ENCODE measurements at regions not wholly inside any gene's neighbourhood (a gene's known extent, or its start where the extent isn't known, plus 50 kb on each side); places are given as distances from the start of the nearest gene placed in this dataset.
"Not testable (repeated sequence)": the region's sequence is repeated elsewhere in the genome, so short reads cannot be mapped to it uniquely, and the experiment has no call there.

DNA sequence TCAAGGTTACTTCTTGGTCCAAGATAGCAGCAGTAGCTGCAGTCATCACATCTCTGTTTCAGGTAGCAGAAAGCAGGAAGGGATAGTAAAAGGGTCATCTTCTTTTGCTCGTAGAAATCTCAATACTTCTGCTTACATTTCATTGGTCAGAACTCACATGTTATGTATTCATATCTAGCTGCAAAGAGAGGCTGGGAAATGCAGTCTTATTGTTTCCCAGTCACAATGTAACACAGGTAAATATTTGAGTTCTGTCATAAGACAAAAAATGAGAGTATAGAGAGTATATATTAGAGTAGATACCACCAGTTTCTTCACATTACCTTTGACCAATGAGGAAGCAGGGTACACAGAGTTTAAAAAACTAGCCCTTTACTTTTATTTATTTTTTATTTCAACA, 132.4 kb upstream of the ITGA6 start:
- no peak for DNase-seq

DNA sequence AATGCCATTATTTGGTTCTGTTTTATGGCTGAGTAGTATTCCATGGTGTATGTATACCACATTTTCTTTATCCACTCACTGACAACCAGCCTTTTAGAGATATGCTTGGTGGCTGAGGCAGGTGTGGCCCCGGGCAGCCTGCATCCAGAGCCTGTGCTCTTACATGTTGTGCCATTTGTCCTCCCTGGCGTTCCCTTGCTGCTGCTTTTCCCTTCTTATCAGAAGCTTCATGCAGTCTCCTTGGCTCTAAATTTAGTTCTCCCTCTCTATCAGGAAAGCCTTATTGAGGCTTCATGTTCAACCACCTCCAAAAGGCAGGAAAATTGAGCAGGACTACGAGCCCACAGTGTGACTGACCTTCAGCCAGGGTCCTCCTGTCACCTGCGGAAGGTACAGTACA, 131.7 kb upstream of the ITGA6 start:
- no peak for DNase-seq

GRCh38 chr2:172296267-172297046, 130.9 kb upstream of the ITGA6 start:
- no peak for DNase-seq

- DNase-seq: no peak
These were observed 129.9 kb upstream of the ITGA6 start for GRCh38 chr2:172297531-172297930.

DNA sequence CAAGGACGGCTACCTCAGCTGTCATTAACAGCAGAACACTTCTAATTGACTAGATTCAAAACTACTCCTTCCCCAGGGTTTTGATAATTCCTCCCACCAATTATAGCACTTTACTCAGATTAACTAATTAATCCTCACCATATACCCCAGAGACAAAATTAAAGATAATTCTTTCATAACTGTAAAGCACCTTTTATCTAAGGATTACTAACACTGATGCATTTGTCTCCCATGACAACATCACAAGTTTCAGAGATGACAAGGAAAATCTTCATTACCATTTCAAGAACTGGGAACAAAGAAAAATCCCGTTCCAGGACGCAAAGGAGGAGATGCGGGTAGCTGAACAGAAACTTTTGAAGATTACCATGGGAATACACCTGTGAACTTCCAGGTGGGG, 129.4 kb upstream of the ITGA6 start:
- DNase-seq: no peak

DNA sequence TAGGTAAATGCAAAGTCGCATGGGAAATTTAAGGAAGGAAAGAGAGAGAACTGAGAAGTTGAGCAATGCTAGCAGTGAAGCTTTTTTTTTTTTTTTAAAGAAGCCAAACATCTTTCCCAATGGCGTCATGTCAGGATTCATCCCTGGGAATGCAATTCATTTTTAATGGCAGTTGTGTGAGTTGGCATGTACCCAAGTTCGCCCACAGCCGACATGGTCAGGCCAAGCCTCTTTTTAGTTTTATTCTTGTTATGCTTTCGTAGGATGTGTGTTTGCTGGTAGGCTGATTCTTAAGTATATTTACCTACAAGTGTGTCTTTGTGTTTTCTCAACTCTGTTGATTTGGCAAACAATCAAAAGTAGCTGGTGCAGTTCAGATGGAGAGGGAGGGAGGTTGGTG, 127.6 kb upstream of the ITGA6 start:
- DNase-seq: peak; percentile 99

DNA sequence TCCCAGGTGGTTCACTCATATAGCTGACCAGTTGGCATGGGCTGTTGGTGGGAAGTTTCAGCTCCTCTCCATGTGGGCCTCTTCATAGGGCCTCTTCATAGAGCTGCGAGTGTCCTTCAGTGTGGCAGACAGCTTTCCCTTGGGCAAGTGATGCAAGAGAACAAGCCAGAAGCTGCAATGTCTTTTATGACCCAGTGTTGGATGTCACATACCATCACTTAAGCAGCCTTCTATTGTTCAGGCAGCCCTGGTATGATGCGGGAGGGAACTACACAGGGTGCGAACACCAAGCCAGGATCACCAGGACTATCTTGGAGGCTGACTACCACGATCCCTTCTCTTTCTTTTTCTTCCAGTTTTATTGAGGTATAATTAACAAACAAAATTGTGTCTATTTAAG, 126.5 kb upstream of the ITGA6 start:
- no peak for DNase-seq

- peak; percentile 19 for DNase-seq
These were observed 122.3 kb upstream of the ITGA6 start for GRCh38 chr2:172305066-172305465.

GRCh38 chr2:172307800-172308199, 119.6 kb upstream of the ITGA6 start:
- DNase-seq: peak; percentile 84

GRCh38 chr2:172308253-172308935, 119.0 kb upstream of the ITGA6 start:
- DNase-seq: peak; percentile 81

GRCh38 chr2:172311921-172312345, 115.5 kb upstream of the ITGA6 start:
- DNase-seq: peak; percentile 38

- no peak for DNase-seq
These were observed 113.6 kb upstream of the ITGA6 start for GRCh38 chr2:172313715-172314341.

DNA sequence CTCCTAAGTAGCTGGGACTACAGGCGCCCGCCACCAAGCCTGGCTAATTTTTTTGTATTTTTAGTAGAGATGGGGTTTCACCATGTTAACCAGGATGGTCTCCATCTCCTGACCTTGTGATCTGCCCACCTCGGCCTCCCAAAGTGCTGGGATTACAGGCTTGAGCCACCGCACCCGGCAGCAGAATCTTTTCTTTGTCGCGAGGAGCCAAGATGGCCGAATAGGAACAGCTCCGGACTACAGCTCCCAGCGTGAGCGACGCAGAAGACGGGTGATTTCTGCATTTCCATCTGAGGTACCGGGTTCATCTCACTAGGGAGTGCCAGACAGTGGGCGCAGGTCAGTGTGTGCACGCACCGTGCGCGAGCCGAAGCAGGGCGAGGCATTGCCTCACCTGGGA, 112.3 kb upstream of the ITGA6 start:
- DNase-seq: not testable (repeated sequence)

- DNase-seq: no peak
These were observed 105.3 kb upstream of the ITGA6 start for GRCh38 chr2:172322049-172322448.

DNA sequence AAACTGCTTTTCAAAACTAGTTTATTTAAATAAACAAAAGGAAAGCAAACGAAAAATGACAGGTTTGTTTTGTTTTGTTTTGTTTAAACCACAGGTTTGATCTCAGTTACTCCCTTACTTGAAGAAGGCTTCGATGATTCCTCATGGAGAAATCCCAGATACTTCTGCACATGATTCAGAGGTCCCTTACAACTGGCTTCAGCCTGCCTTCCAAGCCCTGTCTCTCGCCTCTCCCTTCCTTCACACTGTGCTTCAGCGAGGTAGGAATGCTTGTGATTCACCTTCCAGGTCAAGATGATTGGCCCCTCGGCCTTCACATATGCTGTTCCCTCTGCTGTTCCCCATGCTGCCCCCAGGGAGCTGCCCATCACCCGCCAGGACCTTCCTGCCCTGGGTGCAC, 104.1 kb upstream of the ITGA6 start:
- DNase-seq: no peak

- DNase-seq: no peak
These were observed 103.4 kb upstream of the ITGA6 start for GRCh38 chr2:172323861-172324597.

DNA sequence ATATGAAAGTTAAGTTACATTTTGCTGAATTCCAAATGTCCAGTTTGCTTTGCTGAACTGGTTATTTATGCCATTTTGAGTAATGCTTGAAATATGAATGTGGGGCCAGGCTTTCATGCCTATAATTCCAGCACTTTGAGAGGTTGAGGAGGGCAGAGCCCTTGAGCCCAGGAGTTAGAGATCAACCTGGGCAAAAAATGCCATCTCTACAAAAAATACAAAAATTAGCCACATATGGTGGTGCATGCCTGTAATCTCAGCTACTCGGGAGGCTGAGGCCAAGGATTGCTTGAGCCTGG, 101.2 kb upstream of the ITGA6 start:
- no peak for DNase-seq

DNA sequence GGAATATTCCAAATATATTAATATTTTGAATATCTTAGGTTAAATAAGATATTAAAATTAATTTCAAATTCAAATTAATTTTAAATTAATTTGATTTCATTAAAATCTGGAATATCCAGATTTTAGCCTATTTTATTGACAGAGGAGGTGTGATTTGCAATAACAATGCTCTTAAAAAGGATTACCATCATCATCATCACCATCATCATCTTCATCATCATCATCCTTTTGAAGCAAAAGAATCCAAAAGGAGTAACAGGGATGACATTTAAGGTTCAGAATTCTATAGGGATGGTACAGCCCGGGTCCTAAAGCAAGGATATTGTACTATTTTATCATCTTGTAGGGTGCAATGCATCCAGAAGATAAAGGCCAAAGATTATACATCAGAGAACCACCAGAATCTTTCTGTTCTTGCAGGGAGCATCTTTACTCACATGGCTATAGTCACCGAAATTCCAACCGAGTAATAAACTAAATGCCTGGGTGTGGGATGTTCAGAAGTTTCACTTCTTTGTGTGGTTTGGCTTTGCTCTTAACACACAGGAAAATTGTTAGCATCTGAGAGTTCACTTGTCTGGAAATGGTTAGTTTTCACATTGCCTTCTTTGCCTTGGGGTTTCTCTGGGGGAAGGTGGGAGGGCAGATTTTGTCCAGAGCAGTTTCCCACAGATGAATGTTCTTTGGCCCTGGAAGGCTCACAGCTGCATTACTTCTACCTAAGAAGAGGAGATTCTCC, 99.1 kb upstream of the ITGA6 start:
- DNase-seq: no peak

DNA sequence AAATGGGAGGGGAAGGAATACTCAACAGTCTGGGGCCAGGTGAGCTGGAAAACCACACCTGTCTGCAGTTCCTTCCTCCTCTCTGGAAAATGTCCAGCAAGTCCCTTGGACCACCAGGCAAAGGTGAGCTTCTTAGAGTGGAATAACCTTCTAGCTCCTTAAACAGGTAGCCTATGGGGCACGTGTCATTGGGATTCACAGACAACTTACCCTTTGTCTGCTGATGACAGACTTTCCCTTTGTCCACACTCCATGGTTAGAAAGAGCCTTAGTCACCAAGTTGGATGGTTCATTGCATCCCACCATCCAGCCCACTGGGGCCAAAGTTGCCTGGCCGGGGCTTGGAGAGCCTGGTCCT, 98.0 kb upstream of the ITGA6 start:
- no peak for DNase-seq

DNA sequence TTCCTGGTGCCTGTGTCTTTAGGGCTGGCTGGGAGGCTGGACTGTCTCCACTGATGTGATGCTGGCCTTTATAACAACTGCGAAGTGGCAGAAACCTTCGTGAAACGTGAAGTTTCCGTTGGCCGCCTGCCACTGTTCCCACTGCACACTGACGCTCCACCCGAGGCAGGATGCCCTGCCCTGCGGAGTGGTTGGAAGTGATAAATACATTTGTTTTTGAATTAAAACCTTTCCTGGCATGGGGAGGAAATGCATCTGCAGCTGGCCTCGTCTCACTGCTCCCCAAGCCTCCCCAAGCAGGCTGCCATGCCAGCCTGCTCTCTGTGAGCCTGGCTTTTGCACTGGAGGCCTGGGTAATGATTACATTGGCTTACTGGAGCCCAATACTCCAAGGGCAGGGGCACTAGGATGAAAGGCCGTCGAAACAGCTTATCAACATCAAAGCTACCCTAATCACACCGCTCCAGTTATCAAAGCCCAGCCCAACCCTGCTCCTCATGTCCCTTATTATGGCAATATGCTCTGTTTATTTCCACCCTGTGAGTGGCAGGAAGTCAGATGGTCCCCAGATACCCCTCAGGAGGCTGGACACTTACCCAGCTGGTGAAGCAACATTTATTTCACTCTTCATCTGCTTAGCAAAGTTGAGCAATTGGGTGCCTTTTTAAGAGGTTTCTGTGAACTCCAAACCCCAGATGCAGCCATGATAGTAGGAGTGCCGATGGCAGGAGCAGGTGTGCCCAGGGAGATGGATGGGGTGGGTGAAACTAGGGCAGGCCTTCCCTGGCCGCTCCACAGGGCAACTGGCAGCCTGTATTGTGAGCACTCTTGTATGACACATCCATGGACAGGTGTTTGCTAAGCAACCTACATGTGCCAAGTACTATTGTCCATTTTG, 97.4 kb upstream of the ITGA6 start:
- no peak for DNase-seq

DNA sequence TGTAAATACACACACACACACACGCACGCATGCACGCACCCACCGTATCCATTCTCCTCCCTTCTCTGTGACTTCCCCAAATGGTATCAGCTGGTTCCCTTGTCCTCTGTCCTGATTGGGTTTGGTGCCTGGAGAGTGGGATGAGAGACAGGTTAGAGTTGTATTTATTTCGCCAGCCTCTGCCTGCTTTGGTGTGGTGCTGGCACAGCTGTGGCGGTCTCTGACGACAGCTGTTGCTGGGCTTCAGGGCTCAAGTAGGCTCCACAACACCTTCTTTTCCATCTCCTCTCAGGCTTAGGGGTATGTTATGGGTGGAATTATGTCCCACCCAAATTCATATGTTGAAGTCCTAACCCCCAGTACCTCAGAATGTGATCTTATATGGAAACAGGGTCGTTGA, 94.9 kb upstream of the ITGA6 start:
- no peak for DNase-seq
